ENCODE measurements at regions not wholly inside any gene's neighbourhood (a gene's known extent, or its start where the extent isn't known, plus 50 kb on each side); places are given as distances from the start of the nearest gene placed in this dataset.

GRCh38 chr9:89970701-89971100 lies 365.9 kb downstream of the GADD45G start:
- no peaks in the 10 kb centered on the region for H3K27me3 Mint-ChIP-seq
- no peak overlapping the region for H3K4me3 Mint-ChIP-seq
- peaks cover 25% of the 10 kb centered on the region for H3K4me1 Mint-ChIP-seq
- no peaks in the 10 kb centered on the region for H3K36me3 Mint-ChIP-seq
- no peaks in the 10 kb centered on the region for H3K9me3 Mint-ChIP-seq
- H3K27ac Mint-ChIP-seq = no peak overlapping the region

- Mint-ChIP-seq H3K4me3 (no peak overlapping the region), H3K4me1 (peaks cover 25% of the 10 kb centered on the region), H3K27ac (no peak overlapping the region), H3K36me3 (no peaks in the 10 kb centered on the region), H3K27me3 (no peaks in the 10 kb centered on the region), H3K9me3 (no peaks in the 10 kb centered on the region)
Observed at GRCh38 chr9:89972535-89972934, 367.7 kb downstream of the GADD45G start.

- Mint-ChIP-seq H3K4me3 (no peak overlapping the region), H3K36me3 (no peaks in the 10 kb centered on the region), H3K9me3 (no peaks in the 10 kb centered on the region), H3K27ac (no peak overlapping the region), H3K27me3 (no peaks in the 10 kb centered on the region), H3K4me1 (peaks cover 6% of the 10 kb centered on the region)
Observed at GRCh38 chr9:89974582-89974981, 369.8 kb downstream of the GADD45G start.

GRCh38 chr9:89975024-89975423 lies 370.2 kb downstream of the GADD45G start:
- Mint-ChIP-seq H3K4me1 (peaks cover 4% of the 10 kb centered on the region), H3K4me3 (no peak overlapping the region), H3K9me3 (no peaks in the 10 kb centered on the region), H3K27ac (no peak overlapping the region), H3K27me3 (no peaks in the 10 kb centered on the region), H3K36me3 (no peaks in the 10 kb centered on the region)

- H3K9me3 Mint-ChIP-seq = no peaks in the 10 kb centered on the region
- H3K27ac Mint-ChIP-seq = no peak overlapping the region
- H3K36me3 Mint-ChIP-seq = no peaks in the 10 kb centered on the region
- no peaks in the 10 kb centered on the region for H3K27me3 Mint-ChIP-seq
- no peak overlapping the region for H3K4me3 Mint-ChIP-seq
- peaks cover 4% of the 10 kb centered on the region for H3K4me1 Mint-ChIP-seq
Observed at GRCh38 chr9:89975630-89976029, 370.8 kb downstream of the GADD45G start.

GRCh38 chr9:89978185-89978584 lies 373.4 kb downstream of the GADD45G start:
- H3K27ac Mint-ChIP-seq = no peak overlapping the region
- no peaks in the 10 kb centered on the region for H3K9me3 Mint-ChIP-seq
- no peaks in the 10 kb centered on the region for H3K36me3 Mint-ChIP-seq
- no peak overlapping the region for H3K4me3 Mint-ChIP-seq
- H3K27me3 Mint-ChIP-seq = no peaks in the 10 kb centered on the region
- H3K4me1 Mint-ChIP-seq = peaks cover 6% of the 10 kb centered on the region

GRCh38 chr9:89980600-89980999 lies 375.8 kb downstream of the GADD45G start:
- no peaks in the 10 kb centered on the region for H3K36me3 Mint-ChIP-seq
- no peak overlapping the region for H3K27ac Mint-ChIP-seq
- no peaks in the 10 kb centered on the region for H3K27me3 Mint-ChIP-seq
- peaks cover 29% of the 10 kb centered on the region for H3K4me1 Mint-ChIP-seq
- H3K9me3 Mint-ChIP-seq = no peaks in the 10 kb centered on the region
- H3K4me3 Mint-ChIP-seq = no peak overlapping the region

- Mint-ChIP-seq H3K36me3 (no peaks in the 10 kb centered on the region), H3K4me1 (peaks cover 30% of the 10 kb centered on the region), H3K9me3 (no peaks in the 10 kb centered on the region), H3K27me3 (no peaks in the 10 kb centered on the region), H3K27ac (no peak overlapping the region), H3K4me3 (no peak overlapping the region)
Observed at GRCh38 chr9:89982016-89982415, 377.2 kb downstream of the GADD45G start.

- Mint-ChIP-seq H3K27me3 (no peaks in the 10 kb centered on the region), H3K27ac (peak overlapping the region; percentile 95), H3K36me3 (no peaks in the 10 kb centered on the region), H3K4me3 (peak overlapping the region; percentile 82), H3K4me1 (peaks cover 30% of the 10 kb centered on the region), H3K9me3 (no peaks in the 10 kb centered on the region)
Observed at GRCh38 chr9:89983411-89983810, 378.6 kb downstream of the GADD45G start.

GRCh38 chr9:89984214-89984613 lies 379.4 kb downstream of the GADD45G start:
- H3K27ac Mint-ChIP-seq = peak overlapping the region; percentile 96
- peak overlapping the region; percentile 61 for H3K4me3 Mint-ChIP-seq
- H3K27me3 Mint-ChIP-seq = no peaks in the 10 kb centered on the region
- no peaks in the 10 kb centered on the region for H3K36me3 Mint-ChIP-seq
- peaks cover 30% of the 10 kb centered on the region for H3K4me1 Mint-ChIP-seq
- no peaks in the 10 kb centered on the region for H3K9me3 Mint-ChIP-seq

GRCh38 chr9:89985068-89985467 lies 380.3 kb downstream of the GADD45G start:
- no peak overlapping the region for H3K4me3 Mint-ChIP-seq
- no peaks in the 10 kb centered on the region for H3K27me3 Mint-ChIP-seq
- no peaks in the 10 kb centered on the region for H3K36me3 Mint-ChIP-seq
- H3K9me3 Mint-ChIP-seq = no peaks in the 10 kb centered on the region
- no peak overlapping the region for H3K27ac Mint-ChIP-seq
- peaks cover 30% of the 10 kb centered on the region for H3K4me1 Mint-ChIP-seq

GRCh38 chr9:89986190-89986589 lies 381.4 kb downstream of the GADD45G start:
- no peaks in the 10 kb centered on the region for H3K27me3 Mint-ChIP-seq
- no peaks in the 10 kb centered on the region for H3K36me3 Mint-ChIP-seq
- H3K4me3 Mint-ChIP-seq = no peak overlapping the region
- no peak overlapping the region for H3K27ac Mint-ChIP-seq
- H3K4me1 Mint-ChIP-seq = peaks cover 30% of the 10 kb centered on the region
- H3K9me3 Mint-ChIP-seq = no peaks in the 10 kb centered on the region

- Mint-ChIP-seq H3K9me3 (no peaks in the 10 kb centered on the region), H3K4me3 (no peak overlapping the region), H3K27ac (no peak overlapping the region), H3K36me3 (no peaks in the 10 kb centered on the region), H3K4me1 (peaks cover 21% of the 10 kb centered on the region), H3K27me3 (no peaks in the 10 kb centered on the region)
Observed at GRCh38 chr9:89988458-89988857, 383.6 kb downstream of the GADD45G start.

GRCh38 chr9:89991204-89991790 lies 386.5 kb downstream of the GADD45G start:
- Mint-ChIP-seq H3K9me3 (no peaks in the 10 kb centered on the region), H3K36me3 (no peaks in the 10 kb centered on the region), H3K27me3 (no peaks in the 10 kb centered on the region), H3K4me1 (no peaks in the 10 kb centered on the region), H3K27ac (no peak overlapping the region), H3K4me3 (no peak overlapping the region)

- Mint-ChIP-seq H3K36me3 (no peaks in the 10 kb centered on the region), H3K27ac (no peak overlapping the region)
Observed at GRCh38 chr9:89992326-89993198, 387.8 kb downstream of the GADD45G start.

More at GRCh38 chr9:89992326-89993198, 387.8 kb downstream of the GADD45G start:
- Mint-ChIP-seq H3K27me3 (no peaks in the 10 kb centered on the region), H3K4me1 (no peaks in the 10 kb centered on the region), H3K4me3 (no peak overlapping the region), H3K9me3 (no peaks in the 10 kb centered on the region)

Measured in activated naive CD4-positive, alpha-beta T cell treated with anti-CD3 and anti-CD28 coated beads, Interleukin-2, amount 50 U/mL, for 24 hours (primary cell).